Inflammatory macrophage (primary cell): ENCODE measurements at regions not wholly inside any gene's neighbourhood (a gene's known extent, or its start where the extent isn't known, plus 50 kb on each side); places are given as distances from the start of the nearest gene placed in this dataset.
"Not testable (repeated sequence)": the region's sequence is repeated elsewhere in the genome, so short reads cannot be mapped to it uniquely, and the experiment has no call there.

ENCODE experiments used
- DNase-seq, 2 donors: peaks; one replicate each; pipeline ENCODE4 v3.0.0-alpha.2; 2020 to 2022

DNA sequence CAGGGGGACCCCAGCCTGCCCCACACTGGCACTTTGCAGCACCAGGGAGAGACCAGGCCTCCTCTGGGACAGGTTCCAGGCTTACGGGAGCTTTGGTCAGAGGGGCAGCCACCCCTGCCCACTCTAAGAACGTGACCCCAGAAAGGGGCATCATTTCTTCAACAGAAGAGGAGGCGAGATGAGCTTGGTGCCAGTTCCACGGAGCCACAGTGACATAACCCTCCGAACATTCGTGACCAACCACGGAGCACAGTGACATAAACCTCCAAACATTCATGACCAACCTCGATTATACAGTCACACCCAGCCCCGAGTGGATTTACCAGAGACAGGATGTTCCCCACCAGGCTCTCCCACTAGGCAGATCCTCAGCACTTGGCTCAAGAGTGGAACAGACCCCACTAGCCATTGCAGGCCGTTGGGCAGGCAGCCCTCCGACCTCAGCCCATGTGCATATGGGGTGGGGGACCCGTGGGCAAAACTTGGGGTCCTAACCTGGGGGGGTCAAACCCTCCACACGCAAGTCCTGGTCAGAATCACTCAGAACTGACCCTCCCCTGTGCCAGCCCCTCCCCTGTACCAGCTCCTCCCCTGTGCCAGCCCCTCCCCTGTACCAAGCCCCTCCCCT is 112.9 kb downstream of the METRNL start:
- DNase-seq: no peak

DNA sequence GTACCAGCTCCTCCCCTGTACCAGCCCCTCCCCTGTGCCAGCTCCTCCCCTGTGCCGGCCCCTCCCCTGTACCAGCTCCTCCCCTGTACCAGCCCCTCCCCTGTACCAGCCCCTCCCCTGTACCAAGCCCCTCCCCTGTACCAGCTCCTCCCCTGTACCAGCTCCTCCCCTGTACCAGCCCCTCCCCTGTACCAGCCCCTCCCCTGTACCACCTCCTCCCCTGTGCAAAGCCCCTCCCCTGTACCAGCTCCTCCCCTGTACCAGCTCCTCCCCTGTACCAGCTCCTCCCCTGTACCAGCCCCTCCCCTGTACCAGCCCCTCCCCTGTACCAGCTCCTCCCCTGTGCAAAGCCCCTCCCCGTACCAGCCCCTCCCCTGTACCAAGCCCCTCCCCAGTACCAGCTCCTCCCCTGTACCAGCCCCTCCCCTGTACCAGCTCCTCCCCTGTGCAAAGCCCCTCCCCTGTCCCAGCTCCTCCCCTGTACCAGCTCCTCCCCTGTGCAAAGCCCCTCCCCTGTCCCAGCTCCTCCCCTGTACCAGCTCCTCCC is 113.5 kb downstream of the METRNL start:
- DNase-seq: not testable (repeated sequence)

DNA sequence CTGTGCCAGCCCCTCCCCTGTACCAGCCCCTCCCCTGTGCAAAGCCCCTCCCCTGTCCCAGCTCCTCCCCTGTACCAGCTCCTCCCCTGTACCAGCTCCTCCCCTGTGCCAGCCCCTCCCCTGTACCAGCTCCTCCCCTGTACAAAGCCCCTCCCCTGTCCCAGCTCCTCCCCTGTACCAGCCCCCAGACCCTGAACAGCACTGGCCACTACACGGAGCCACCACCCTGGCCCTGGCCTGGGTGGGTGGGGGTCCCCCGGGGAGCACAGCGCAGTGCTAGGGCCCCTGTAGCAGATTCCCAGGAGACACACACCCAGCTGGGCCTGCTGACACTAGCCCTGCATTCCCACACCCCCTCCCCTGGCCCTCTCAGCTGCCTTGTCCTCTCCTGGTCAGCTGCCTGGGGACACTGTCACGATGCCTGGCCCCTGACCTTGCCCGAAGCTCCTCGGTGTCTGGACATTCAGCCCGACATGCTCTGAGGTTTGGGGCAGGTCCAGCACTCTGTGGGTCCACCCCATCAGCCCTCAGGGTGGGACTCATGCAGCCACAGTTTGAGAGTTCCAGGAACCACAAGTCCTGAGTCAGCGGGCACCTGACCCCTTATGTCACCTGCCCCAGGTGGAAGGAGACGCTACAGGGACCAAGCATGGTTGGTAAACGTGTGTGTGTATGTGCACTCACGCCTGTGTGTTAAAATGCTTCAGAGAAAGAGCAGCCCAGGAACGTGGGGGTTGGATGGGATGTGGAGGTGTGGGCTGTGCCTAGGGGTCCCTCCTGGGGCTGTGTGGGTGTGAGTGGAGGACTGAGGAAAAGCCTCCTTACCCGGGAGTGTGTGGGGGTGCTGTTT is 114.2 kb downstream of the METRNL start:
- DNase-seq: no peak

- DNase-seq: peak in 1 of 2 donors; percentile 30
Measured at GRCh38 chr17:83194186-83194561, 114.8 kb downstream of the METRNL start.

DNA sequence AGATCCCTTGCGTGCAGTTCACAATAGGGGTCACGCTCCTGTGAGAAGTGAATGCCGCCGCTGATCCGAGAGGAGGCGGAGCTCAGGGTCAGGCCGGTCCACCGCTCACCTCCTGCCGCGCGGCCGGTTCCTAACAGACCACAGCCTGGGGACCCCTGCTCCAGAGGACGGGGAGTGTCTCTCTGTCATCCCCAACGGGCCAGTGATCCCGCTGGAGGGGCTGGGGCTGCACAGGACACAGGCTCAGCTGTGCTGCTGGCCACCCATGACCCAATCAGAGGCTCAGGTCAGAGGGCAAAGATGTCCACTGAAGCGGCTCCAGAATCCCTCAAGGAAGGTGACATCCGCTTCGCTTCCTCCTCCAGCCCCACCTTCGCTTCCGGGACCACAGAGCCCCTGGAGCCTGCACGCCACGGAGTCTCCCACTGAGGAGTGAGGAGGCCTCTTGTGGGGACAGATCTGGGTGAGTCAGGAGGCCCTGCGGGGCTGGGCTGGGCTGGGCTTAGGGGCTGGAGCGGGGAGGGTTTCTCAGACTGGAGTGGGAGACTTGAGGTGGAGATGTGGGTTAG is 115.4 kb downstream of the METRNL start:
- no peak for DNase-seq

- no peak for DNase-seq
Measured at GRCh38 chr17:83195330-83196023, 116.1 kb downstream of the METRNL start.

DNA sequence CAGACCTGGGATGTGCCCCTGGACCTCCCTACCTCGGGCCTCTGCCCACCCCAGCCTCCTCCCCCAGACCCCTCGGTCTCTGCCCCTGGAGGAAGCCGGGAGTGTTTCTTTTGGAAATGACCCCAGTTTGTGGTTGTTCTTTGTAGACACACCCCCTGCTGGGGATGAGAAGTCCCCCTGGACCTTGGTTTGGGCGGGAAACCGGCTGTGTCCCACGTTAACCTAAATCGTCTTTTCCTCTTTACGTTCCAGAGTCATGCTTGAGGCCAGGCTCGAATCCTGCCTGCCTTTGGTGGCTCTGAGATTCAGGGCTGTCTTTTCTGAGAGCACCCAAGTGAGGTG is 116.6 kb downstream of the METRNL start:
- no peak for DNase-seq

- DNase-seq: no peak
Measured at GRCh38 chr17:83196366-83196765, 117.0 kb downstream of the METRNL start.

DNA sequence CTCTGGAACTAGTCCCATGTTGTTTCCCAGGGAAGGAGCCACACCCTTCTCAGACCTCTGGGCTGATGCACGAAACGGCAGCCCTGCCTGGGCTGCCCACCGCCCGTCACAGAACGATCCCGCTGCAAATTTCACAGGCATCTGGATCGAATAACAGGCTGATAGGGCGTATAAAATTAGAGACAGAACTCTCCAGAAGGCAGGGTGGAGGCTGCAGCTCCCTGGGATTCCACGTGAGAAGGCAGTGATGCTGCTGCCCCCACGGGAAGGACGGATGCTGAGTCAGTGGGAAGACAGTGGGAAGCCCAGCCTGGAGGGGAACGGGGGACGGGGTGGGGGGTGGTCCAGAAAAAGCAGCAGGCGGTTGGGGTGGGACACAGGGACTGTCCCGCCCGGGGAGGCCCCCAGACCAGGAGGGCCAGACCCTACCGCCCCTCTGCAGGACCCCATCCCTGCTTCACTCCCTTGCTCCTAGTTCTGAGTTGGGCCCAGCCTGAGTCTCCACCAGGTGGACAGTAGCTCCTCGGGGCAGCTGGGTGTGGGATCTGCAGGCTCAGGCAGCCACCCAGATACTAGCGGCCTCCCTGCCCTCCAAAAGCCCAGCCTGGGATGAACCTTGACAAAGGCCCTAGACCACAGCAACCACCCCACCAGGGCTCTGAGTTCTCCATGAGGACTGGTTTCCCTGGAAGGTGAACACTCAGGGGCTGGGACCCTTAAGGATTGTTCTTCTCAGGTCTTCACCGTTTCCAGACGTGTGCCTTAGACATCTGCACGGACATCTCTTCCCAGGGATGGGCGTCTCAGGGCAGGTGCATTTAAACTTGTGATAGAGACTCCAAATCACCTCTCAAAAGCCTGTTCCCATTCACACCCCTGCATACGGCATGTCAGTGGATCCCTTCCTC is 117.8 kb downstream of the METRNL start:
- no peak for DNase-seq

- DNase-seq: no peak
Measured at GRCh38 chr17:83198366-83199341, 119.2 kb downstream of the METRNL start.

GRCh38 chr17:83199500-83200201 is 120.2 kb downstream of the METRNL start:
- DNase-seq: peak; percentile 90 to 96

DNA sequence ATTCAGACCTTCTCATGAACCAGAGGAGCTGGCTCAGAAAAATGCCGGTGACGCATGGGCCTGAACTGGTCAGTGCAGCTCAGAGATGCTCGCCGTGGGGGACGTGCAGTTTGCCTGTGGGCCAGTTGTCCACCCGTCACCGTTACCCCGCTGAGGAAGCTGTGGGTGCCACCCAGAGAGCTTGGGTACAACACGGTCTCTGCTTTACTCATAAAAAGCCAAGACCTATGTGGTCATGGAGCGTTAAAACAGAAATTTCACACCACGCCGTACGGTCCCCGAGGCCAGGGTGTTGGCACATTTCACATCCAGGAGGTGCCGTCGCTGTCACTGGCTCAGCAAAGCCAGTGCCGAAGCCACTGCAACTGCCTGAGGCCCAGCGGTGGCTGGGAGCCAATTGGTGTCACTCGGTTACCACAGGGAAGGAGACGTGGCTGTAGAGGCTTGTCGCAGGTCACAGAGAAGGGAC is 120.9 kb downstream of the METRNL start:
- peak; percentile 91 to 93 for DNase-seq

- DNase-seq: no peak
Measured at GRCh38 chr17:83200751-83201150, 121.3 kb downstream of the METRNL start.

GRCh38 chr17:83201206-83202001 is 122.0 kb downstream of the METRNL start:
- DNase-seq: no peak

- no peak for DNase-seq
Measured at GRCh38 chr17:83202002-83203000, 122.9 kb downstream of the METRNL start.

DNA sequence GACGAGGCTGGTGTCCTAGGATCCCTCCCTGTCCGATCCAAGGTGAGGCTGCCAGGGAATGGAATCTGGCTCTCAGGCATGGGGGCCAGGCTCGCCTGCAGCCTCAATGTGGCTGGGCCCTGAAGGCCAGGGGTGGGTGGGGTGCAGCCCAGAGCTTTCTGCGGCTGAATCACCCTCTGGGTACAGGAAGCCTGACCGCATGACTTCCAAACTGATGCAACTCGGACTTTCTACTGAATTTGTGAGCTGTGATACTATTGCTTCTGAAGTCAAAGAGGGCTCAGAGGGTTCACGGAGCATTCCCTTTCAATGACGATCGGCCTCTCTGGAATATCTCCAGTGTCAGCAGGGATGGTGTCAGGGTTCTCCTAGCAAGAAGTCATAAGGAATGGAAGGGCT is 123.7 kb downstream of the METRNL start:
- DNase-seq: peak; percentile 93 to 96

GRCh38 chr17:83203472-83204221 is 124.2 kb downstream of the METRNL start:
- DNase-seq: no peak
